ENCODE measurements at regions not wholly inside any gene's neighbourhood (a gene's known extent, or its start where the extent isn't known, plus 50 kb on each side); places are given as distances from the start of the nearest gene placed in this dataset.

DNA sequence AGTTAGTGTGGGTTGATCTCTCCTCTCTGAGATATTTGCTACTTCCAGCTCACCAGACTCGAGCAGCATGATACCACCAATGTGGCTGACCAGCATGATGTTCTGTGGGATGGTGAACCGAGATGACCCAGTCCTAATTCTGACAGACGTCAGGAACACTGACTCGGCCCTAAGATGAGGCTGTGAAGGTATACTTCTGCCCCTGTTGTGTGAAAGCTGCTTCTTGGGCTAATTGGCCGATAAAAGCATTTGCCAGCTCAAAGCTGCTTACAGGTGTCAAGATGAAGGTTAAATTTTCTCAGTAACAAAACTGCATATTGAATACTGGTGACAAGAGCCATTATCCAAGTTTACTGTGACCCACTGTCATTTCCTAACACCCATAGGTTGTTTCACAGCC lies 151.4 kb downstream of the BRD1 start:
- H3K9me3 Mint-ChIP-seq (ENCODE audit: insufficient read depth): no peaks in the 10 kb centered on the region
- intact Hi-C loops (cut with micrococcal nuclease): no loop called here
- ChIA-PET POLR2A (no interaction called here), CTCF (no interaction called here)
- Histone ChIP-seq H4K20me1 (ENCODE audit: control insufficient read depth, insufficient read depth, low read length, poor library complexity, severe bottlenecking) (no peaks in the 10 kb centered on the region), H3K9me3 (ENCODE audit: control extremely low read depth in 1 of 3, control insufficient read depth in 2 of 3, insufficient read depth in 1 of 3, low read length in 2 of 3) (peaks cover 0 to 3% (median 0%) of the 10 kb centered on the region in 3 donors), H3K27me3 (replicated peaks in 1 of 4; ENCODE audit: control extremely low read depth in 1 of 4, control insufficient read depth in 3 of 4, insufficient read depth in 4 of 4, low read length in 3 of 4) (peaks cover 0 to 15% (median 7%) of the 10 kb centered on the region in 4 experiments), H2AFZ (ENCODE audit: insufficient read depth, low read depth, low read length, poor library complexity, severe bottlenecking) (no peak overlapping the region), H3K4me2 (replicated peaks; ENCODE audit: low read depth, low read length, poor library complexity, severe bottlenecking) (no peak overlapping the region), H3K27ac (ENCODE audit: low read length in 2 of 2) (no peak overlapping the region), H3K4me1 (ENCODE audit: control insufficient read depth in 2 of 2, insufficient read depth in 2 of 2, low read length in 2 of 2) (peaks cover 6 to 7% of the 10 kb centered on the region in 2 donors), H3K9ac (ENCODE audit: low read length) (no peak overlapping the region), H3K79me2 (ENCODE audit: control insufficient read depth, insufficient read depth, low read length) (no peaks in the 10 kb centered on the region), H3K36me3 (replicated peaks in 1 of 2; ENCODE audit: control extremely low read depth in 1 of 2, control insufficient read depth in 1 of 2, extremely low read depth in 1 of 2, insufficient read depth in 2 of 2, low read length in 1 of 2) (no peaks in the 10 kb centered on the region), H3K4me3 (ENCODE audit: control extremely low read depth in 1 of 5, extremely low read depth in 1 of 5, insufficient read depth in 1 of 5, low read depth in 2 of 5, low read length in 4 of 5) (no peak overlapping the region)
- DNase-seq: no peak
- H3K4me3 Mint-ChIP-seq: no peak overlapping the region
- H3K27ac Mint-ChIP-seq: no peak overlapping the region
- H3K27me3 Mint-ChIP-seq: peaks cover 24% of the 10 kb centered on the region
- TF ChIP-seq CTCF (IDR thresholded peaks at IDR 0.05) (no peak), EZH2 (IDR thresholded peaks at IDR 0.05; ENCODE audit: borderline replicate concordance, insufficient read depth, low read depth, low read length, poor library complexity, severe bottlenecking) (no peak)
- no peak for ATAC-seq (ENCODE audit: low read depth)
- 98% methylated on average over 4 of the region's 5 CpGs for WGBS (ENCODE audit: insufficient coverage)
- H3K4me1 Mint-ChIP-seq: peaks cover 5% of the 10 kb centered on the region

DNA sequence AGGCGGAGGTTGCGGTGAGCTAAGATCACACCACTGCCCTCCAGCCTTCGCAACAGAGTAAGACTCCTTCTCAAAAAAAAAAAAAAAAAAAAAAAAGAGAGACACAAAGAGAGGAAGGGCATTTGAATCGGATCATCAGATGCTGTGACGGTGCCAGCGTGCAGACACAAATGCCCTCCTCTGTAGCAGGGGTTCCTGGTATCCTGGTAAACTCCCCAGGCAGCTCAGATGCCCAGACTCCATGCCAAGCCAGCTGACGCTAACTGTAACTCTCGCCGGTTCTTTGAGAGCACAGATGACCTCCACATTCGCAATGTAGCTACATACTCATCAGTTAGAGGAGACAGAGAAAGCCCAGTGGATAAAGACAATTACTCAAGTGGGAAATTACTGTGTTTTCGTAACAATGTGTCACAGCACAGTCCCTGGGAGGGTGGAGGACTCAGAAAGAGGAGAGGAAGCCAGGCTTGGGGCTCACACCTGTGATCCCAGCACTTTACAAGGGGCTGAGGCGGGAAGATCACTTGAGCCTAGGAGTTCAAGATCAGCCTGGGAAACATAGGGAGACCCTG lies 153.1 kb downstream of the BRD1 start:
- TF ChIP-seq CTCF (IDR thresholded peaks at IDR 0.05): no peak
- ChIA-PET CTCF (no interaction called here), POLR2A (no interaction called here)
- Histone ChIP-seq H3K27ac (ENCODE audit: low read length in 2 of 2) (no peak overlapping the region), H3K27me3 (replicated peaks in 1 of 4; ENCODE audit: control extremely low read depth in 1 of 4, control insufficient read depth in 3 of 4, insufficient read depth in 4 of 4, low read length in 3 of 4) (peaks cover 0 to 21% (median 9%) of the 10 kb centered on the region in 4 experiments), H4K20me1 (ENCODE audit: control insufficient read depth, insufficient read depth, low read length, poor library complexity, severe bottlenecking) (no peaks in the 10 kb centered on the region), H3K79me2 (ENCODE audit: control insufficient read depth, insufficient read depth, low read length) (no peaks in the 10 kb centered on the region), H3K9me3 (ENCODE audit: control extremely low read depth in 1 of 3, control insufficient read depth in 2 of 3, insufficient read depth in 1 of 3, low read length in 2 of 3) (peaks cover 0 to 3% (median 0%) of the 10 kb centered on the region in 3 donors), H3K36me3 (replicated peaks in 1 of 2; ENCODE audit: control extremely low read depth in 1 of 2, control insufficient read depth in 1 of 2, extremely low read depth in 1 of 2, insufficient read depth in 2 of 2, low read length in 1 of 2) (no peaks in the 10 kb centered on the region), H3K4me2 (replicated peaks; ENCODE audit: low read depth, low read length, poor library complexity, severe bottlenecking) (no peak overlapping the region), H3K9ac (ENCODE audit: low read length) (no peak overlapping the region), H2AFZ (ENCODE audit: insufficient read depth, low read depth, low read length, poor library complexity, severe bottlenecking) (no peak overlapping the region), H3K4me3 (ENCODE audit: control extremely low read depth in 1 of 5, extremely low read depth in 1 of 5, insufficient read depth in 1 of 5, low read depth in 2 of 5, low read length in 4 of 5) (no peak overlapping the region), H3K4me1 (ENCODE audit: control insufficient read depth in 2 of 2, insufficient read depth in 2 of 2, low read length in 2 of 2) (peaks cover 13 to 14% of the 10 kb centered on the region in 2 donors)
- DNase-seq (no peak), ATAC-seq (ENCODE audit: low read depth) (no peak)
- Mint-ChIP-seq H3K27me3 (peaks cover 26% of the 10 kb centered on the region), H3K4me1 (peaks cover 12% of the 10 kb centered on the region), H3K9me3 (ENCODE audit: insufficient read depth) (no peaks in the 10 kb centered on the region), H3K4me3 (no peak overlapping the region), H3K27ac (no peak overlapping the region)
- WGBS (ENCODE audit: insufficient coverage): 97% methylated on average over 9 of the region's 12 CpGs
- intact Hi-C loops (cut with micrococcal nuclease): no loop called here
